Suppressor macrophage treated with lipopolysaccharide for 1 hour (primary cell): ENCODE measurements at regions not wholly inside any gene's neighbourhood (a gene's known extent, or its start where the extent isn't known, plus 50 kb on each side); places are given as distances from the start of the nearest gene placed in this dataset.

Experiments
- DNase-seq, 3 donors: peaks; one replicate each; pipeline ENCODE4 v3.0.0-alpha.2; 2020 to 2022

GRCh38 chr10:31754803-31755624 is 173.6 kb downstream of the ARHGAP12 start:
- no peak for DNase-seq

- DNase-seq = no peak
These were observed 174.9 kb downstream of the ARHGAP12 start for GRCh38 chr10:31753681-31754080.

- no peak for DNase-seq
These were observed 176.5 kb downstream of the ARHGAP12 start for GRCh38 chr10:31752170-31752569.

- DNase-seq = no peak
These were observed 176.9 kb downstream of the ARHGAP12 start for GRCh38 chr10:31751738-31752080.

GRCh38 chr10:31751051-31751737 is 177.4 kb downstream of the ARHGAP12 start:
- peak; percentile 93 to 98 (median 96) for DNase-seq

GRCh38 chr10:31749981-31750840 is 178.4 kb downstream of the ARHGAP12 start:
- DNase-seq = no peak

- DNase-seq = no peak
These were observed 179.3 kb downstream of the ARHGAP12 start for GRCh38 chr10:31749301-31749700.

- peak; percentile 55 to 79 (median 69) for DNase-seq
These were observed 182.8 kb downstream of the ARHGAP12 start for GRCh38 chr10:31745612-31746376.

- no peak for DNase-seq
These were observed 184.6 kb downstream of the ARHGAP12 start for GRCh38 chr10:31744025-31744424.

GRCh38 chr10:31742255-31742654 is 186.4 kb downstream of the ARHGAP12 start:
- no peak for DNase-seq

- DNase-seq = peak in 2 of 3 donors; percentile 32 to 47
These were observed 187.2 kb downstream of the ARHGAP12 start for GRCh38 chr10:31741473-31741872.

GRCh38 chr10:31739711-31740110 is 188.9 kb downstream of the ARHGAP12 start:
- DNase-seq = no peak

GRCh38 chr10:31739146-31739545 is 189.5 kb downstream of the ARHGAP12 start:
- DNase-seq = no peak

- DNase-seq = no peak
These were observed 196.9 kb downstream of the ARHGAP12 start for GRCh38 chr10:31731711-31732110.

- peak in 2 of 3 donors; percentile 33 to 40 for DNase-seq
These were observed 197.9 kb downstream of the ARHGAP12 start for GRCh38 chr10:31730776-31731175.

GRCh38 chr10:31728698-31729224 is 199.9 kb downstream of the ARHGAP12 start:
- DNase-seq = no peak

- DNase-seq = no peak
These were observed 203.2 kb downstream of the ARHGAP12 start for GRCh38 chr10:31725436-31725835.

- no peak for DNase-seq
These were observed 204.3 kb downstream of the ARHGAP12 start for GRCh38 chr10:31724296-31724695.

GRCh38 chr10:31723106-31723750 is 205.4 kb downstream of the ARHGAP12 start:
- DNase-seq = peak; percentile 80 to 84 (median 81)

GRCh38 chr10:31721096-31721495 is 207.5 kb downstream of the ARHGAP12 start:
- no peak for DNase-seq

- no peak for DNase-seq
These were observed 208.1 kb downstream of the ARHGAP12 start for GRCh38 chr10:31720546-31720945.

- DNase-seq = no peak
These were observed 219.2 kb downstream of the ARHGAP12 start for GRCh38 chr10:31709476-31709875.
